ENCODE measurements at regions not wholly inside any gene's neighbourhood (a gene's known extent, or its start where the extent isn't known, plus 50 kb on each side); places are given as distances from the start of the nearest gene placed in this dataset.

DNA sequence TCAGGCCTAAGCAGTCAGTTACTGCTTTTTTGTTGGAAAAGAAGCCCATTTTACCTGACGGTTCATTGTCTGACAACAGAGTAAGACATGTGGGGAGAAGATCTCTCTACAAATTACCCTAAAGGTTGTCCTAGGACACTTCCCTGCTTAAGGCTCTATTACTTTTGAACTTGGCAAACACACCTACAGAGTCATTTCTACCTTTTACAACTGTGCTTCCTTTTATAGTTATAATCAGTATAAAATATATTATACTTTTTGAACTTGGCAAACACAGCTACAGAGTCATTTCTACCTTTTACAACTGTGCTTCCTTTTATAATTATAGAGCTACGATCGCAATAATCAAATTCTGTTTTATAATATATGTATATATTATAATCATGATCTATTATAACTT, 215.0 kb downstream of the TPRG1 start:
- TF ChIP-seq CEBPB (IDR thresholded peaks at IDR 0.05), result no peak
- no peak for TF ChIP-seq TCF12 (IDR thresholded peaks at IDR 0.05; ENCODE audit: low read depth)
- no peak for TF ChIP-seq RAD21 (IDR thresholded peaks at IDR 0.05; ENCODE audit: low read depth)
- TF ChIP-seq EP300 (IDR thresholded peaks at IDR 0.05; ENCODE audit: borderline replicate concordance), result no peak

Measured in Ishikawa (cell line).